Fibroblast of lung (primary cell): ENCODE measurements at regions not wholly inside any gene's neighbourhood (a gene's known extent, or its start where the extent isn't known, plus 50 kb on each side); places are given as distances from the start of the nearest gene placed in this dataset.

Experiments used
- DNase-seq, 2 donors: peaks; one replicate each; pipeline versions ENCODE4 v3.0.0 to v3.0.0-alpha.2; 2010; ENCODE audit warnings: low read depth in 2 of 2
- H2AFZ ChIP-seq: 2 replicates; pipeline ENCODE4 v1.5.1; 2012; ENCODE audit warnings: low read length, control low read depth, inconsistent platforms
- H3K27ac ChIP-seq: 2 replicates; pipeline ENCODE4 v1.5.1; 2011; ENCODE audit warnings: low read length, control low read depth; ENCODE audit not compliant: insufficient read depth
- H3K27me3 ChIP-seq: 2 replicates; pipeline ENCODE4 v1.5.1; 2011; ENCODE audit warnings: mild to moderate bottlenecking, low read length; ENCODE audit not compliant: control insufficient read depth, insufficient read depth
- H3K36me3 ChIP-seq: 2 replicates; pipeline ENCODE4 v1.5.1; 2011; ENCODE audit warnings: low read length; ENCODE audit not compliant: control insufficient read depth, insufficient read depth
- H3K4me1 ChIP-seq: 2 replicates; pipeline ENCODE4 v1.5.1; 2011; ENCODE audit warnings: low read length; ENCODE audit not compliant: control insufficient read depth, insufficient read depth; ENCODE audit errors: extremely low read depth
- H3K4me2 ChIP-seq: 2 replicates; pipeline ENCODE4 v1.5.1; 2011; ENCODE audit warnings: low read length, control low read depth; ENCODE audit not compliant: insufficient read depth; ENCODE audit errors: extremely low read depth
- H3K4me3 ChIP-seq, 4 experiments: fragments of 200-600 bp in 1 of 4; sonication (generic) in 1 of 4; replicated peaks in 1 of 4; 2 replicates each; pipeline ENCODE4 v1.5.1; 2011 to 2016; ENCODE audit warnings: low read length in 4 of 4, low read depth in 3 of 4, mild to moderate bottlenecking in 3 of 4, control low read depth in 2 of 4, inconsistent platforms in 1 of 4, mixed read lengths in 1 of 4; ENCODE audit not compliant: insufficient read depth in 1 of 4; ENCODE audit errors: control extremely low read depth in 1 of 4
- H3K79me2 ChIP-seq: 2 replicates; pipeline ENCODE4 v1.5.1; 2012; ENCODE audit warnings: mild to moderate bottlenecking, low read length, inconsistent platforms; ENCODE audit not compliant: control insufficient read depth, insufficient read depth
- H3K9ac ChIP-seq: 2 replicates; pipeline ENCODE4 v1.5.1; 2011; ENCODE audit warnings: mild to moderate bottlenecking, low read length, control low read depth; ENCODE audit not compliant: insufficient read depth
- H3K9me3 ChIP-seq: 2 replicates; pipeline ENCODE4 v1.5.1; 2012; ENCODE audit warnings: low read depth, low read length; ENCODE audit not compliant: control insufficient read depth, insufficient read depth
- H4K20me1 ChIP-seq: 2 replicates; pipeline ENCODE4 v1.5.1; 2011; ENCODE audit warnings: low read length; ENCODE audit not compliant: control insufficient read depth, insufficient read depth; ENCODE audit errors: extremely low read depth
- EZH2 ChIP-seq: IDR thresholded peaks from 2 replicates; pipeline ENCODE4 v1.5.1; 2012; ENCODE audit warnings: low read length, control low read depth, mild to moderate bottlenecking; ENCODE audit errors: missing control alignments
- TF ChIP-seq, protein P1 (sequence below), 2 donors: IDR thresholded peaks in 1 of 2; conservative IDR thresholded peaks in 1 of 2; 1 replicate in 1 of 2; 2 replicates in 1 of 2; pipeline ENCODE4 v1.5.1; 2011 to 2012; ENCODE audit warnings: low read length in 2 of 2, control low read depth in 1 of 2, inconsistent platforms in 1 of 2, low read depth in 1 of 2, mild to moderate bottlenecking in 1 of 2

DNA sequence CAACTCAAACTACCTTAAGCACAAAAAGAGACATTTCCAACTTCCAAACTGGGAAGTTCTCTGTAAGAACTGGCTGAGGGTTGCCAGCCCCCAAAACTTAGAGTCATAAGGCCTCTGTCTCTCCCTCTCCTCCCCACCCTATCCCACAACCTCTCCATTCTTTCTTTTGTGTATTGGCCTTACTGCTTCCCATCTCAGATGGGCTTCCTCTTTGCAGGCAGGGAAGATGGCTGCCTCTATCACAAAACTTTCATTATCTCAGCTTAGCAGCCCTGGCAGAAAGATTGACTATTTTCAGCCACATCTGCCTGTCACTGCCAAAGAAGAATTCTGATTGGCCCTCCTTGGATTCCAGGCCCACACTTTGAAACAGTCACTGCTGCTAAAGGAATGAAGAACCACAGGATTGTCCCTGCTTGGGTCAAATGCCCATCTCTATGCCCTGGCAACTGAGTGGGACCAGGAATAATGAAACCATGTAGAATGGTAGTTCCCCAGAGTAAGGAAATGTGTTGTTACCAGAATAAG, 58.0 kb upstream of the PRKAR2B start:
- no peak overlapping the region for H3K4me3 ChIP-seq
- H3K9ac ChIP-seq: no peak overlapping the region
- DNase-seq: no peak
- H3K27ac ChIP-seq: no peak overlapping the region
- H3K36me3 ChIP-seq: no peaks in the 10 kb centered on the region
- no peak overlapping the region for H2AFZ ChIP-seq
- no peaks in the 10 kb centered on the region for H3K9me3 ChIP-seq
- TF ChIP-seq, protein P1, sequence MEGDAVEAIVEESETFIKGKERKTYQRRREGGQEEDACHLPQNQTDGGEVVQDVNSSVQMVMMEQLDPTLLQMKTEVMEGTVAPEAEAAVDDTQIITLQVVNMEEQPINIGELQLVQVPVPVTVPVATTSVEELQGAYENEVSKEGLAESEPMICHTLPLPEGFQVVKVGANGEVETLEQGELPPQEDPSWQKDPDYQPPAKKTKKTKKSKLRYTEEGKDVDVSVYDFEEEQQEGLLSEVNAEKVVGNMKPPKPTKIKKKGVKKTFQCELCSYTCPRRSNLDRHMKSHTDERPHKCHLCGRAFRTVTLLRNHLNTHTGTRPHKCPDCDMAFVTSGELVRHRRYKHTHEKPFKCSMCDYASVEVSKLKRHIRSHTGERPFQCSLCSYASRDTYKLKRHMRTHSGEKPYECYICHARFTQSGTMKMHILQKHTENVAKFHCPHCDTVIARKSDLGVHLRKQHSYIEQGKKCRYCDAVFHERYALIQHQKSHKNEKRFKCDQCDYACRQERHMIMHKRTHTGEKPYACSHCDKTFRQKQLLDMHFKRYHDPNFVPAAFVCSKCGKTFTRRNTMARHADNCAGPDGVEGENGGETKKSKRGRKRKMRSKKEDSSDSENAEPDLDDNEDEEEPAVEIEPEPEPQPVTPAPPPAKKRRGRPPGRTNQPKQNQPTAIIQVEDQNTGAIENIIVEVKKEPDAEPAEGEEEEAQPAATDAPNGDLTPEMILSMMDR (conservative IDR thresholded peaks at IDR 0.05 in 1 of 2, IDR thresholded peaks at IDR 0.05 in 1 of 2; ENCODE audit: low read depth in 1 of 2, low read length in 2 of 2): no peak
- TF ChIP-seq EZH2: no peak
- no peaks in the 10 kb centered on the region for H3K27me3 ChIP-seq
- no peaks in the 10 kb centered on the region for H3K4me1 ChIP-seq
- no peaks in the 10 kb centered on the region for H3K79me2 ChIP-seq
- H4K20me1 ChIP-seq: no peaks in the 10 kb centered on the region
- H3K4me2 ChIP-seq: no peak overlapping the region

DNA sequence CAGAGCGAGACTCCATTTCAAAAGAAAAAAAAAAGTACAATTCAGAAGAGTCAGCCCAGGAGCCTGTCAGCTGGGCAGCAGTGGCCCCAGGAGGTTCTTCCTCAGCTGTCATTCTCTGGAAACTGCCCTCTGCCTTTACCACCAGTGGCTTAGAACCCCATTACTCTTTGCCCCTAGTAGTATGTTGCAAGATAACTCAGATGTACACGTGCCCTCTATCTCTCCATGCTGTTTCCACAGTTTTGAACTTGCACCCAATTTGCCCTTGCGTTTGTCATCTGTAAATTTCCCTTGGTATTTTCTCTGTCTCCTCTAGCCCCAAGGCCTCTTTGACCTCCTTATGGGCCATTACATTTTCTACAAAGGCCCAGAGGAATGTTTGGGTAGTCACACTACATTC, 56.7 kb upstream of the PRKAR2B start:
- Histone ChIP-seq H3K9ac (no peak overlapping the region), H3K79me2 (no peaks in the 10 kb centered on the region), H3K4me3 (no peak overlapping the region), H3K4me2 (no peak overlapping the region), H3K27ac (no peak overlapping the region), H2AFZ (no peak overlapping the region), H3K36me3 (no peaks in the 10 kb centered on the region), H3K4me1 (no peaks in the 10 kb centered on the region), H3K9me3 (no peaks in the 10 kb centered on the region), H4K20me1 (no peaks in the 10 kb centered on the region), H3K27me3 (no peaks in the 10 kb centered on the region)
- TF ChIP-seq EZH2: no peak
- TF ChIP-seq, protein P1 (conservative IDR thresholded peaks at IDR 0.05 in 1 of 2, IDR thresholded peaks at IDR 0.05 in 1 of 2; ENCODE audit: low read depth in 1 of 2, low read length in 2 of 2): no peak
- no peak for DNase-seq

DNA sequence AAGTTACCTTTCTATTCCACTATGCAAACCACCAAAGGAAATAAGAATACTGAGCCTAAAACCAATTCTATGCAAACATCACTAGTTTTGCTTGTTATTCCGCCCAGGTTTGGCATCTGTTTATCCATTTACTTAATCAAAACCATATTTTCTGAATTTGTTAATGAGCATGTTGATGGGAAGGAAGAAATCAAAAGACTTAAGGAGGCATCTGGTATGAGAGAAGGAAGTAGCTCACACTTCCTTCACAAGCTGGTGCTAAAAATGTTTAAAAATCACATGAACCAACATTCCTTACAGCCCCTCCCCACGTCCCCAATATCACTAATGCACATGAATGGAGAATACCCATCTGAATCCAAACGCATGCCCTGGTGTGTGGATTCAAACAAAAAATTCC, 52.0 kb upstream of the PRKAR2B start:
- no peaks in the 10 kb centered on the region for H3K4me1 ChIP-seq
- H3K27ac ChIP-seq: no peak overlapping the region
- no peak overlapping the region for H3K4me2 ChIP-seq
- no peak overlapping the region for H3K4me3 ChIP-seq
- H3K36me3 ChIP-seq: no peaks in the 10 kb centered on the region
- no peaks in the 10 kb centered on the region for H3K9me3 ChIP-seq
- no peaks in the 10 kb centered on the region for H4K20me1 ChIP-seq
- TF ChIP-seq EZH2: no peak
- TF ChIP-seq, protein P1 (conservative IDR thresholded peaks at IDR 0.05 in 1 of 2, IDR thresholded peaks at IDR 0.05 in 1 of 2; ENCODE audit: low read depth in 1 of 2, low read length in 2 of 2): no peak
- H3K79me2 ChIP-seq: no peaks in the 10 kb centered on the region
- H2AFZ ChIP-seq: no peak overlapping the region
- H3K9ac ChIP-seq: no peak overlapping the region
- H3K27me3 ChIP-seq: no peaks in the 10 kb centered on the region
- DNase-seq: no peak
